ENCODE measurements at regions not wholly inside any gene's neighbourhood (a gene's known extent, or its start where the extent isn't known, plus 50 kb on each side); places are given as distances from the start of the nearest gene placed in this dataset.
"Not testable (repeated sequence)": the region's sequence is repeated elsewhere in the genome, so short reads cannot be mapped to it uniquely, and the experiment has no call there.

DNA sequence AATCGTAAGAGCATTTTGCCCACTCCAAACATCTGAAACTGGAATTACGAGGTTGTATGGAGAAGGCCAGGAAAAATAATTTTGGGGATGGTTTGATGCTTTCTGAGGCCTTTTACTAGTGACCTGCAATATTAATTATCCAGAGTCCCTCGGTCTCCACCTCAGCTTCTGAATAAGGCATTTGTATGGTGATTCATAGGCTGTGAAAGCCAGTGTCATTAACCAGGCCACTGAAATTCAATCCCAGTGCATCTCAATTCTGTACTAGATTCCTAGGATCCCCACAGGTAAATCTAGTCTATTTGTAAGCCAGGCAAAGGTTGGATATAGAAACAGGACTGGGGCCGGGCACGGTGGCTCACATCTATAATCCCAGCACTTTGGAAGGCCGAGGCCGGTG is 135.4 kb upstream of the RBPJ start:
- DNase-seq, result no peak

DNA sequence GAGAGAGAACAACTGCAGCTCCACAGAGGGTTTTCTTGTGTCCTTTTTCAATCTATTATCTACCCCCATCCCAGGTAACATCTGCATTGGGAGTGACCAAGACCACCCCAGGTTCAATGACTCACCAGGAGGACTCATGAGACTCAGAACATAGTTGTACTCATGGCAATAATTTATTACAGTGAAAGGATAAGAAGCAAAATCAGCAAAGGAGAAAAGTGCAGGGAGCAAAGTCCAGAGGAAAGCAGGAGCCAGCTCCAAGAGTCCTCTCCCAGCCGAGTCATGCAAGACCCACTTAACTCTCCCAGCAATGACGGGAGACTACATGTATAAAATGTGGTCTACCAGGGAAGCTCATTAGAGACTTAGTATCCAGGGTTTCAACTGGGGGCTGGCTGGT is 129.5 kb upstream of the RBPJ start:
- DNase-seq, result no peak

DNA sequence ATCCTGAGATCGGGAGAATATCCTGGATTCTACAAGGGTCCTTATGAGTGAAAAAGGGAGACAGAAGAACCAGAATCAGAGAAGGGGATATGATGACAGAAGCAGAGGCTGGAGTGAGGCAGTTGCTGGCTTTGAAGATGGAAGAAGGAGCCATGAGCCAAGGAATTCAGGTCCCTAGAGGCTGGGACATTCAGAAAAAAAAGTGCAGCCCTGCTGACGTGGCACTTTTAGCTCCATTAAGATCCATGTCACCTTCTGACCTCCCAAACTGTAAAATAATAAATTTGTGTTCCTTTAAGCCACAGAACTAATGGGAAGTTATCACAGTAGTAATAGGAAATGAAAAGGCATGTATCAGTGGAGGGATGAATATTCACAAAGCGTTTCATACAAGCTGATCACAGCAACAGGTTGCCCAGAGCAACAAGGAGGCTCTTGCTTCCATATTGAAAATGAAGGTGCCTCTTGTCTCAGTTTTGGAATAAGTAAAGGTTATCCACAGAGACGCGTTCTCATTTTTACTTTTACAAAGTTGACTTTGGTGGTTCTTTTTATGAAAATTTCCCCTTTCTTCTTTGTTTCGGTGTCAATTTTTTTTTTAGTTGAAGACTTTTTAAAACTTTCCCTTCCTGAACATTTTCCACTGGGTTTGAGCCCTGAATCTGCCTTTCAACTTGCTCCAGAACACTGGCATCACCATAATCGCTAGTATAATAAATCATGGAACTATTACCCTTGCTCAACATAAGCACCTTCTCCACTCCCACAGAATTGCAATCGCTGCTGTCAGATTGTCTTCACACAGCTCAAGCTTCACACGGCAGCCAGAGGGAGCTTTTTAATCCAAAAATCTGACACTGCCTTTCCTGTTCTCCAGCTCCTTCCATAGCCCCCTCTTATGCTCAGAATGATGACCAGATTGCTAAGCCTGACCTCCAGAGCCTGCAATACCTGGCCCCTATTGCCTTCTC is 127.6 kb upstream of the RBPJ start:
- DNase-seq, result no peak

DNA sequence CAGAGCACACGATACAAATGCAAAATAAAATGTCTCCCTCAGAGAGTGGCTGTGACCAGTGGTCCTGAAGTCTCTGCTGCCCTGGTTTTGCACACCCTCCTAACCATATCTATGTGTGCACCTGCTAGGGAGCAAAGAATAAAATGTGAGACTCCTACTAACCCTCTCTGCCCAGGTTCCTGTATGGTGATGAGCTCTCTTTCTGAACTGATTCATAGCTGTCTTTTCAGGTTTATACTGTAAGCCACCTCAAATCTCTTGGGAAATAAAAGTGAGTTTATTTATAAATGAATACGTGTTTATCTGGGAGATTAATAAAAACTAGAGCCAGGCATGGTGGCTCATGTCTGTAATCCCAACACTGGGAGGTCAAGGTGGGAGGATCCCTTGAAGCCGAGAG is 126.0 kb upstream of the RBPJ start:
- DNase-seq, result no peak

DNA sequence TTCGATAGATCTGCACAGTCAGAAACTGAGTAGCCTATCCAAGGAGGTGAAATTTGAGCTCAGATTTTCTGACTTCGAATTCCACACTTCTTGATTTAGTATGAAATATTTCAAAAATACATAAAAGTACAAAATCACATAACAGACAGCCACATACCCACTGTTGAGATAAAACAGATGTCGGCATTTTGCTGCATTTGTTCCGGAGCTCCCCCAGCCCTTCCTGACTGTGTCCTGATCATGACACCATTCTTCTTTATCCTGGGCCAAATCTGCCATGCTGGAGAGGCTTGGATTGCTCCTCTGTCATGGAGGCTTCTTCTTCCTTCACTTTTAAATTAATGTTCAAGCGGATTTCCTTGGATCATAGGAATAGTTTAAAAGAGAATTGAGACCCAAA is 124.2 kb upstream of the RBPJ start:
- DNase-seq, result no peak

DNA sequence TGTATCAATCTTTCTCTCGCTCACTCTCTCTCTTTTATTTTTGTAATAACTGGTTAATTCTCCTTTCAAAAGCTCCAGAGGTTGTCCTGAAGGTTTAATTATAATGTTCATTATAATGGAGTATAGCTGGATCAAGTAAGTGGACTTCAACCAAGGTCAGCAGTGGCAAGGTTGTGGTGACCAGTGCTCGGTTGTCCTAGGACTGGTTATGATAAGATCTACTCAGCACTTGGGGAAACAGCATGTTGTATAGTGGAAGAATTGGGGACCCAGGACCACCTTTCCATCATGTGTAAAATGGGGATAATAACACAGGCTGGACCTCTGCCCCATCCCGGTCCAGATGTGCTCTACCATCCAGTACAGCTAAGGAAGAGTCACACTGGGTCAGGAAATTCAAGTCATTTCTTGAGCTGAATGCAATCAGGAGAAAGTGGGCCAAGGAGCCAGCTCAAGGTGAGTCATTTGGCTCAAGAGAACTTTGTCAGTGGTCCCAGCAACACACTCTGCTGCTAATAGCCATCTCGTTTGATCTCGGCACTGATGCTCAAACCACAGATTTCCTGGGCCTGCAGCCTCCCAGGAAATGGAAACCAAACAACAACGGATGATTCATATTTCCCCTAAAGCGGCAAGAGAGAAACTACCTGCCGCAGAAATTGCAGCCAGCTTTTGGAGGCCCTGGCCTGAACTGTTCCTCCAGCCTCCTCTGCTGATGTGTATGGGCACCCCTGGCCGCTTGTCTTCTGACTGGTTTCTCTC is 123.6 kb upstream of the RBPJ start:
- DNase-seq, result no peak

DNA sequence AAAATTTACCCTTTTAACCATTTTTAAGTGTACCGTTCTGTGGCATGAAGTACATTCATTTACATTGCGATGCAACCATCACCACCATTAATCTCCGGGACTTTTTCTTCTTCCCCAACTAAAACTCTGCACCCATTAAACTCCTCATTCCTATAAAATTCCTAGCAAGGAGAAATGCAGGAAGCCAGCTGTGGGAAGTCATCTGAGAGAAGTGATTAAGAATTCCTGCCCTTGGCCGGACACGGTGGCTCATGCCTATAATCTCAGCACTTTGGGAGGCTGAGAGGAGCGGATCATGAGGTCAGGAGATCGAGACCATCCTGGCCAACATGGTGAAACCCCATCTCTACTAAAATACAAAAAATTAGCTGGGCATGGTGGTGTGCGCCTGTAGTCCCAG is 121.9 kb upstream of the RBPJ start:
- DNase-seq, result not testable (repeated sequence)

DNA sequence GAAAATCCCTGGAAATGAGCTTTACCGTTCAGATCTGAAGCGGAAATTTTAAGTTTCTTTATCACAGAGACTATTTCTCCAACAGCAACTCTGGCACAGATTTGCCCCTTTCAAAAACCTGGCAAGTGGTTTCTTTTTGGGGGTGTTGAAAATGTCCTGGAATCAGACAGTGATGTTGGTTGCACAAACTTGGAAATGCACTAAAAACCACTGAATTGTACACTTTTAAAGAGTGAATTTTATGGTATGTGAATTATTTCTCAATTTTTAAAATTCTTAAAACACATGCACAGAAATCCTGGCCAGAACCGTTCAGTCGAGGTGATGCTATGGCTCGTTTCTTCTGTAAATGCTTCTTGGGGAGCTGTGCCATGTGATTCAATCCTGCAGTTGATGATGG is 121.2 kb upstream of the RBPJ start:
- DNase-seq, result no peak

DNA sequence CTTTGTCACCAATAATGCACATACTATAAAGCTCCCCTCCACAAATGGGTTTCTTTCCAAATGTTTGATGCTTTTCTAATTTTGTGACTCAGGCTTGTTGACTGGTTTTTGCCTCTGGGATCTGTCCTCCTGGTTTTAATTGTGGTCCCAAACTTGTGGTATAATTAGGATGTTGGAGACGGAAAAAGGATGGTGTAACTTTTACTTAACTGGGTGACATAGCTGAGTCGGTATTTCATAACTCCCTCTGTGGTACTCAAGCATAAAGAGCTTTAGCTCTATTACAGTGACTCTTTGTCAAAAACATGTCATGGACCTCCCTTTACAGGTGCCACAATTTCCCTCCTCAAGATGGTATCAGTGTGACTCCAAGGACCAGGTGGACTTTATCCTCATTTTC is 119.7 kb upstream of the RBPJ start:
- no peak for DNase-seq

DNA sequence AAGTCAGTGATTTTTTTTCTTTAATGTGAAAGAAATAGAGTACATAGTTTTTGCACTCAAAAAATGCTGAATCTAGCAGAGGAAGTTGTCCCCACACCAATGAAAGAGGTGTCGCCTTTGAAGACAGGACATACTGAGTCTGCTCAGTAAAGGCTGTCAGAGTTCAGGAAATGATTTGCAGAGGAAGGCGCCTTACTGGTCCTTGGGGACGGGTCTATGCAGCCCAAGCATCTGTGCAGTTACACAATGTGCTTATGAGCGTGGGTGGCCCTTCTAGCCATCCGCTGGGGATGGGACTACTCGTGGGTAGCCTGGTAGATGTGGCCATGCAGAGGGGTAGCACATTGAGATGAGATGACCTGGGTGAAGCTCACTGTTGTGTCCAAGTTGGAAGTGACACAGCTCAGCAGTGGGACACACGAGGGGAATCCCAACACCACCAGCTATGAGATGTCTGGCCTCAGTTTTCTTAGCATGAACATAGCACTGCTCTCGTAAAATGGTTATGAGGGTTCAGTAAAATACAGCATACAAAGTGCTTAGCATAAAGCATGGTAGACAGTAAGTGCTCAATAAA is 116.5 kb upstream of the RBPJ start:
- no peak for DNase-seq

DNA sequence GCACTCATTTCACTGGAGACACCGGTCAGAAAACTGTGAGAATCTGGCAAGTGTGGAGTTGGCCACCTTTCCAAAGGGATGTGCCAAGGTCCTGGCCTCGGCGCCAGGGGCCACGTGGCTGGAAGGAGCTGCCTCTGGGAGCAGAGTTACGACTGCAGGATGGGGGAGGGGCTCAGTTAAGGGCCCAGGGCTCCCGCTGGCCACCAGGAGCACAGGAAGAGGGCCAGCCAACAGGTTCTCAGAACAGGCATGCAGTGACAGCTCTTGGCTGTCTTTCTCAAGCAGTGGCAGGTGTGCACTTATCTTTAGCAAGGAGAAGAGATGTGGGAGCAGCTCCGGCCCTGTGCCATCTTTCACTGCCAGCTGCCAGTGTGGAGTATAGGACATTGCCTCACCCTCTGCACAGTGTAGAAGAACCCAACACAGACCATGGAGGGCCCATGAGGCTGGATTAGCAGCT is 115.9 kb upstream of the RBPJ start:
- DNase-seq, result no peak

DNA sequence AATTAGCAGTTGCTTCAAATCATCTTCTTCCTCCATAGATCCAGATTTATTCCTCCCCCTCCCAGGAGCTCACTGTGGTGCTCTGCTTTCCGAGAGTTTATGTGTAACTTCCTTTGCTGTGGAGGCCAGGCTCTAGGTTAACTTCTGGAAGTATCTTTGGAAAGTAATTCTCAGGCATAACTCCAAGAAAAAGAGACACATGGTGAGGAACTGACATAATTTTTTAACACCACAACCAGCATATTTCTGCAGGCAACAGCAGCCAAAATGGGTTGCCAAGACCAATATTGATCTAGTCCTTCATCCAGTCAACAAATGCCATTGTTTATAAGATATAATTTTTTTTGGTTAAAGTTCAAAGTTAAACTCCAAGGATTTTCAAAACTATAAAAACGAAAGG is 114.5 kb upstream of the RBPJ start:
- no peak for DNase-seq

DNA sequence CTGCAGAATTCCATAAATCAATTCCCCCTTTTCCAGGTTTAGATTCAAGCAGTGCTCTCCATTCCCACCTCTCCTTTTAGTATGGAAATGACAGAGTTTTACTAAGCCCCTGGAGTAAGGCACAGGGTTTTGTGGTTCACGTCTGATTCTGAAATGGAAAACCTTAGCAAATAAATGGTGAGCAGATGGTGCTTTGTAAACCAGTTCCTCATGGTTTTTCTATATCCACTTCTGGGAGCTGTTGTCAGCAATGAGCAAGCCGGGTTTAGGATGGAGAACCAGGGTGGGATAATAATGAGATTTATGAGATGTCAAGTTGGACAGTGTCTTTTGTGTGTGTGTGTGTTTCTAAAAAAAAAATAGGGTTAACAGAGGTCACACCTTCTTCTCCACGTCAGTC is 113.8 kb upstream of the RBPJ start:
- no peak for DNase-seq

DNA sequence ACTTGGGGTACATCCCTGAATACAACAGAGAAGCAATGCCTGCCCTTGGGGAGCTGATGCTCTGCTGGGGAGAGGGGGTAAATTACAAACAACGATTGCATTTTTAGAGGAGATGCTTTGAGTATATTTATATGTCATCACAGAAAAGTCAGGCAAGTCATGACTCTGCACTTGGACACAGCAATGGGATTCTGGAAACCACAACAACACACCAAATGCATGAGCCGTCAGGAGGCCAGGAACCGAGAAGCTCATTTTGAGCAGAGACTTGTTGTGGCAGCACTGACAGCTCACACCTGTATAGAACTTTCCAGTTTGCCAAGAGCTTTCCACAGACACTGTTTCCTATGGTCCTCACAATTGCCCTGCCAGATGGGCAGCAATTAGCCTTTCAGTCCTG is 113.2 kb upstream of the RBPJ start:
- DNase-seq, result no peak

DNA sequence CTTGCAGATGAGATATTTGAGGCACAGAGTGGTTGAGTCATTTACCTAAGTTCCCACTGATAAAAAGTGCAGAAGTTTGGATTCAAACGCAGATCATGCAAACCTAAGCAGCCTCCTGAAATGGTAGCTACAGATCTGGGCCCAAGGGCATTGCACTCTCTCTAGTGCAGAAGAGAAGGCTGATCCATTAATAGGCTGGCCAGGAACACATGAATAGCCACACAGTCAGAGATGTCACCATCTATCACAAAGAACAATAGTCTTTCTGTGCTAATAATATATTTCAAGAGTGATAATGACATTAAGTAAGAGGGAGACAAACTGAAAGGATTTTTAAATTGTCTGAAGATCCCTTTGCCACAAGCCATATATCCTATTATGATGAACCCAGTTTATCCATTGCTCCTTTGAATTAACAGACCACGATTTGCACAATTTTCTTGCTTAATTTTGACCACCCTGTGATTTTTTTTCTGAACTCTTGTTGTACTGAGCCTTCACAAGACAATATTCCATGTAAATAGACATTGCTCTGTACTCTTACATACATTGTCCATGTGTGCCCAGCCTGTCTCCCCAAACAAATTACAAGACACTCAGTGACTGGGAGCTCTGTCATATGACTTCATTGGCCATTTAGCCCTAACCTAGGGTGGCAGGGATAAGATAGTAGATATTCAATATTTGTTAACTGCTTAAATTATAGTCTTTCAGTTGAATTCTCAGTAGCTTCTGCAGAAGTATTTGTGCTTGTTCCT is 112.4 kb upstream of the RBPJ start:
- no peak for DNase-seq

DNA sequence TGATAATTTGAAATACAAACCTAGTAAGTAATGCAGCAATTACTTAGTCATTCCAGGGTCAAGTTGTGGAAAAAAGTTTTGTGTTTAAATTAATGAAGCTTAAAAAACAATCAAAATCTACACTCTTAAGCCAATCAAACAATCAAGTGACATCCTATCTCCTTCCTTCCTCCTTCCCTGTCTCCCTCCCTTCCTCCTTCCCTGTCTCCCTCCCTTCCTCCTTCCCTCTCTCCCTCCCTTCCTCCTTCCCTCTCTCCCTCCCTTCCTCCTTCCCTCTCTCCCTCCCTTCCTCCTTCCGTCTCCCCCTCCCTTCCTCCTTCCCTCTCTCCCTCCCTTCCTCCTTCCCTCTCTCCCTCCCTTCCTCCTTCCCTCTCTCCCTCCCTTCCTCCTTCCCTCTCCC is 111.4 kb upstream of the RBPJ start:
- DNase-seq, result not testable (repeated sequence)

DNA sequence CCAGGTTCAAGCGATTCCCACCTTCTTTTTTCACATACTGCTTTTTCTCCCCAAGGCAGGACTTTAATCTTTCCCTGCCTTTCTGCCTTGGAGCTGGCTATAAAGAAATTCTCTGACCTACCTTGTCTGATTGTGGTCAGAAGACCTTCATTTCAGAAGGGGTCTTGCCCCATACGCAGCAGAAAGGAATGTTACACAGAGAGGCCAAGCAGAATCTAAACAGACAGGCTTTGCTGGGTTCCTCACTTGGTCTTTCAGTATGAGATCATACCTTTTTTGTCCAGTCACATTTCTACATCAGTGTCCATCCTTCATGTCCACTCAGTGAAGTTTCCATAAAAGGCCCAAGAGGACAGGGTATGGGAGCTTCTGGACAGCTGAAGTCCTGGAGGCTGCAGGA is 108.3 kb upstream of the RBPJ start:
- no peak for DNase-seq

DNA sequence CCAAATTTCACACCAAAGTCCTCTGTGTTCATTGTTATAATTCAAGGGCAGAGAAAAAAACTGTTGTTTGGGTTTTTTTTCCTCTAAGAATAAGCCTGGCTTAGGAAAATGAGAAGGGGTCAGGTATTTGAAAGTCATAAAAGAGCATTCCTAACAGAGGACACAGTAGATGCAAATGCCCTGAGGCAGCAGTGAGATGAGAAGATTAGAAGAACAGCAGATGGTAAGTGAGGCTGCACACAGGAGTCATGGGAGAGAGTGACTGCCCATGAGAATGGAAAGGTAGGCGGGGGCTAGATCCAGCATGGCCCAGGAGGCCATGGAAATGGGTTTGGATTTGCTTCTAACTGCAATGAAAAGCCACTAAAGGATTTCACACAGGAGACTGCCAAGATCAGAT is 107.5 kb upstream of the RBPJ start:
- DNase-seq, result no peak

DNA sequence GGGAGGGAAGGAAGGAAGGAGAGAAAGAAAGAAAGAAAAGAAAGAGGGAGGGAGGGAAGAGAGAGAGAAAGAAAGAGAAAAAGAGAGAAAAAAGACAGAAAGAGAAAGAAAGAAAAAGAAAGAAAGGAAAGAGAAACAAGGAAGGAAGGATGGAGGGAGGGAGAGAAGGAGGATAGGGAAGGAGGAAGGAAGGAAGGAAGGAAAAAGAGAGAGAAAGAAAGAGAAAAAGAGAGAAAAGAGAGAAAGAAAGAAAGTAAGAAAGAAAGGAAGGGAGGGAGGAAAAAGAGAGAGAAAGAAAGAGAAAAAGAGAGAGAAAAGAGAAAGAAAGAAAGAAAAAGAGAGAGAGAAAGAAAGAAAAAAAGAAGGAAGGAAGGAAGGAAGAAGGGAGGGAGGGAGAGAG is 105.8 kb upstream of the RBPJ start:
- no peak for DNase-seq

DNA sequence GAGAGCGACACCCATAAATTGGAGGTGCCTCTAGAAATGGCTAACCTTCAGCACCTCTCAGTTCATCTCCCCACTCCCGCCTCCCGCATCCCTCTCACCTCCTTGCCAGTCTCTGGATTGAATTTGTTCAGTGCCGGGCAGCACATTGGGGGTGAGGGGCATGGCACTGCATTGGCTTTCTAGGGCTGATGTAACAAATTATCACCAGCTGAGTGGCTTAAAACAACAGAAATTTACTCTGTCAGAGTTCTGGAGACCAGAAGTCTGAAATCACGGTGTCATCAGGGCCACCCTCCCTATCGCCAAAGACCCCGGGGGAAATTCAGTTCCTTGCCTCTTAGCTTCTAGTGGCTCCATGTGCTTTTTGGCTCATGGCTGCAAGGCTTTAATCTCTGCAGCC is 105.1 kb upstream of the RBPJ start:
- DNase-seq, result no peak

DNA sequence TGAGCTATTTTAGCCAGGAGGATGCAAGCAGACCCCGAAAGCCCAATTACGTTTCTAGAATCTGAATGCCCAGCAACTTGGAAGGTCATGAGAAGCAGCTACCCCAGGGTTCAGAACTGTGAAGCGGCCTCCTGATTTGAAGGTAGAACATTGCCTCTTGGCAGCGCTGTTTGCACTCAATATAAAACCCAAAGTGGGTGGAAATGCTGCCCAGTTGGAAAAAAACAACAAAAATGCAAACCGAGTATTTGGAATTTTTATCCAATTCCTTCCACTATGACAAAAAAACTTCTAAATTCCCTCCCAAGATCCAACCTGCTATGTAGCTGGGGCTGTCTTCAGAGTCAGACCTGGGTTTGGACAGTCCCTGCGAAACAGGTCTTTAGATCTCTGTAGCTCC is 103.3 kb upstream of the RBPJ start:
- DNase-seq, result no peak

DNA sequence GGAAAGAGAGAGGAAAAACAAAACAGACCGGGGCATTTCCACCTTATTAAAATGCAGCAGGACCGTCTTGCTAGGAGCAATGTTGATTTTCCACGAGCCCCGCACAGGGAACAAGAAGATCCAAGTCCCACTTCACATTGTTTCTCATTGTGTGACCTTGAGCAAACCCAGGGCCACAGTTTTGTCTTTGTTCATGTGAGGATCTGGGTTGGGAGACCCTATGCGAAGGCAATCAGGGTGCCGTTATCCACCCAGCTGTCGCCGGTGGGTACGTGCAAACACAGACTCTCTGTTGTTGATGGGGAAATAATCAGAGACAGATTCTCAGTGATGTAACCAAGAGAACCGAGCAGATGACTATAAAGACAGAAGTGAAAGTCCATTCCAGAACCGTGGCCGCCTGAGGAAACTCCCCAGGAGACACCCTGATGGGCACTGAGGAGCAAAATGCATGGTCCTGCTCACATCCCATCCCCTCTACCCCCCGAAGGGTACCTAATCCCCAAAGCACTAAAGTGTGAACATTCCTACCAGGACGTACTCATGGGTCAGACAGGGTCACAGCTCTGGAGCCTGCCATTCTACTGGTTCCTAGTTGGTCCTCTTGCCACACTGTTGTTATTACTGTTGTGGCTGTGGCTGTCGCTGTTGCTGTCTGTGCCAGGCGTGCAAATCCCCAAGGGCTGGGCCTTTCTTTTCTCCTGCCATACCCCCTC is 102.7 kb upstream of the RBPJ start:
- DNase-seq, result no peak

All from GDM1 (cell line).